Loucy (cell line): ENCODE measurements at regions not wholly inside any gene's neighbourhood (a gene's known extent, or its start where the extent isn't known, plus 50 kb on each side); places are given as distances from the start of the nearest gene placed in this dataset.

Experiments
- CTCF ChIP-seq: fragments of 200-600 bp; sonication (generic); conservative IDR thresholded peaks from 2 replicates; pipeline ENCODE4 v1.5.1; 2014; ENCODE audit warnings: mild to moderate bottlenecking, antibody characterized with exemption, low read length
- EZH2phosphoT487 ChIP-seq: fragments of 200-600 bp; IDR thresholded peaks from 2 replicates; pipeline ENCODE4 v1.6.1; 2018; ENCODE audit warnings: antibody characterized with exemption, mild to moderate bottlenecking, moderate library complexity, borderline replicate concordance

- no peak for TF ChIP-seq CTCF
- no peak for TF ChIP-seq EZH2phosphoT487
These were observed 283.0 kb downstream of the MEIS1 start for GRCh38 chr2:66717973-66718372.
